ENCODE measurements at regions not wholly inside any gene's neighbourhood (a gene's known extent, or its start where the extent isn't known, plus 50 kb on each side); places are given as distances from the start of the nearest gene placed in this dataset.

GRCh38 chr3:162269636-162270458 lies 773.2 kb downstream of the OTOL1 start:
- H3K27ac ChIP-seq (ENCODE audit: poor library complexity, severe bottlenecking), result no peak overlapping the region
- no peak overlapping the region for H3K4me3 ChIP-seq (ENCODE audit: severe bottlenecking)
- TF ChIP-seq CTCF (IDR thresholded peaks at IDR 0.05; ENCODE audit: poor library complexity, severe bottlenecking), result no peak
- H3K4me1 ChIP-seq (ENCODE audit: insufficient read depth, poor library complexity, severe bottlenecking), result no peaks in the 10 kb centered on the region
- no peaks in the 10 kb centered on the region for H3K9me3 ChIP-seq (ENCODE audit: severe bottlenecking)
- ATAC-seq (ENCODE audit: low read depth) (no peak), DNase-seq (ENCODE audit: low spot score) (no peak)
- H3K36me3 ChIP-seq (ENCODE audit: low read depth), result no peaks in the 10 kb centered on the region
- H3K27me3 ChIP-seq (ENCODE audit: insufficient read depth, poor library complexity, severe bottlenecking), result no peaks in the 10 kb centered on the region

- no peaks in the 10 kb centered on the region for H3K36me3 ChIP-seq (ENCODE audit: low read depth)
- H3K4me1 ChIP-seq (ENCODE audit: insufficient read depth, poor library complexity, severe bottlenecking), result no peaks in the 10 kb centered on the region
- DNase-seq (ENCODE audit: low spot score) (no peak), ATAC-seq (ENCODE audit: low read depth) (no peak)
- no peak overlapping the region for H3K27ac ChIP-seq (ENCODE audit: poor library complexity, severe bottlenecking)
- no peak overlapping the region for H3K4me3 ChIP-seq (ENCODE audit: severe bottlenecking)
- no peaks in the 10 kb centered on the region for H3K9me3 ChIP-seq (ENCODE audit: severe bottlenecking)
- no peak for TF ChIP-seq CTCF (IDR thresholded peaks at IDR 0.05; ENCODE audit: poor library complexity, severe bottlenecking)
- H3K27me3 ChIP-seq (ENCODE audit: insufficient read depth, poor library complexity, severe bottlenecking), result no peaks in the 10 kb centered on the region
Measured at GRCh38 chr3:162274070-162274469, 777.5 kb downstream of the OTOL1 start.

GRCh38 chr3:162278834-162279233 lies 782.2 kb downstream of the OTOL1 start:
- DNase-seq (ENCODE audit: low spot score), result no peak
- no peaks in the 10 kb centered on the region for H3K9me3 ChIP-seq (ENCODE audit: severe bottlenecking)
- no peaks in the 10 kb centered on the region for H3K36me3 ChIP-seq (ENCODE audit: low read depth)

GRCh38 chr3:162285259-162285658 lies 788.7 kb downstream of the OTOL1 start:
- no peaks in the 10 kb centered on the region for H3K9me3 ChIP-seq (ENCODE audit: severe bottlenecking)
- TF ChIP-seq CTCF (IDR thresholded peaks at IDR 0.05; ENCODE audit: poor library complexity, severe bottlenecking), result no peak

More at GRCh38 chr3:162278834-162279233, 782.2 kb downstream of the OTOL1 start:
- ATAC-seq (ENCODE audit: low read depth), result no peak
- H3K4me3 ChIP-seq (ENCODE audit: severe bottlenecking), result no peak overlapping the region
- no peaks in the 10 kb centered on the region for H3K4me1 ChIP-seq (ENCODE audit: insufficient read depth, poor library complexity, severe bottlenecking)
- no peak for TF ChIP-seq CTCF (IDR thresholded peaks at IDR 0.05; ENCODE audit: poor library complexity, severe bottlenecking)
- no peak overlapping the region for H3K27ac ChIP-seq (ENCODE audit: poor library complexity, severe bottlenecking)
- H3K27me3 ChIP-seq (ENCODE audit: insufficient read depth, poor library complexity, severe bottlenecking), result no peaks in the 10 kb centered on the region

GRCh38 chr3:162287600-162287999 lies 791.0 kb downstream of the OTOL1 start:
- Histone ChIP-seq H3K27me3 (ENCODE audit: insufficient read depth, poor library complexity, severe bottlenecking) (no peaks in the 10 kb centered on the region), H3K27ac (ENCODE audit: poor library complexity, severe bottlenecking) (no peak overlapping the region), H3K4me1 (ENCODE audit: insufficient read depth, poor library complexity, severe bottlenecking) (peaks cover 10% of the 10 kb centered on the region), H3K36me3 (ENCODE audit: low read depth) (no peaks in the 10 kb centered on the region), H3K9me3 (ENCODE audit: severe bottlenecking) (no peaks in the 10 kb centered on the region), H3K4me3 (ENCODE audit: severe bottlenecking) (no peak overlapping the region)
- no peak for ATAC-seq (ENCODE audit: low read depth)
- TF ChIP-seq CTCF (IDR thresholded peaks at IDR 0.05; ENCODE audit: poor library complexity, severe bottlenecking), result no peak
- no peak for DNase-seq (ENCODE audit: low spot score)

More at GRCh38 chr3:162285259-162285658, 788.7 kb downstream of the OTOL1 start:
- no peak for ATAC-seq (ENCODE audit: low read depth)
- Histone ChIP-seq H3K4me3 (ENCODE audit: severe bottlenecking) (no peak overlapping the region), H3K36me3 (ENCODE audit: low read depth) (no peaks in the 10 kb centered on the region), H3K27me3 (ENCODE audit: insufficient read depth, poor library complexity, severe bottlenecking) (no peaks in the 10 kb centered on the region), H3K27ac (ENCODE audit: poor library complexity, severe bottlenecking) (no peak overlapping the region), H3K4me1 (ENCODE audit: insufficient read depth, poor library complexity, severe bottlenecking) (peaks cover 10% of the 10 kb centered on the region)
- DNase-seq (ENCODE audit: low spot score), result no peak

All from RWPE2 (cell line).